C4-2B (cell line): ENCODE measurements at regions not wholly inside any gene's neighbourhood (a gene's known extent, or its start where the extent isn't known, plus 50 kb on each side); places are given as distances from the start of the nearest gene placed in this dataset.
"Not testable (repeated sequence)": the region's sequence is repeated elsewhere in the genome, so short reads cannot be mapped to it uniquely, and the experiment has no call there.

Source experiments
- H3K27ac ChIP-seq: fragments of 450-650 bp; 2 replicates; pipeline ENCODE4 v1.5.1; 2017
- ZFX ChIP-seq: fragments of 450-650 bp; IDR thresholded peaks from 2 replicates; pipeline ENCODE4 v1.6.1; 2017
- TF ChIP-seq, protein P1 (sequence below): fragments of 450-650 bp; conservative IDR thresholded peaks from 2 replicates; pipeline ENCODE4 v1.5.1; 2017; ENCODE audit warnings: mild to moderate bottlenecking

DNA sequence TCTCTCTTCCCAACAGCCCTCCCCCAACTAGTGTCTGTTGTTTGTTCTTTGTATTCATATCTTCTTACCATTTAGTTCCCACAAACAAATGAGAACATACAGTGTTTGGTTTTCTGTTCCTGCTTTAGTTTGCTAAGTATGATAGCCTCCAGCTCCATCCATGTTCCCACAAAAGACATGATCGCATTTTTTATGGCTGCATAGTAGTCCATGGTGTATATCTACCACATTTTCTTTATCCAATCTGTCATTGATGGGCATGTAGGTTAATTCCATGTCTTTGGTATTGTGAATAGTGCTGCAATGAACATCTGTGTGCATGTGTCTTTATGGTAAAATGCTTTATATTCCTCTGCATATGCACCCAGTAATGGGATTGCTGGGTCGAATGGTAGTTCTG, 283.9 kb upstream of the FGF13 start:
- no peak overlapping the region for H3K27ac ChIP-seq

DNA sequence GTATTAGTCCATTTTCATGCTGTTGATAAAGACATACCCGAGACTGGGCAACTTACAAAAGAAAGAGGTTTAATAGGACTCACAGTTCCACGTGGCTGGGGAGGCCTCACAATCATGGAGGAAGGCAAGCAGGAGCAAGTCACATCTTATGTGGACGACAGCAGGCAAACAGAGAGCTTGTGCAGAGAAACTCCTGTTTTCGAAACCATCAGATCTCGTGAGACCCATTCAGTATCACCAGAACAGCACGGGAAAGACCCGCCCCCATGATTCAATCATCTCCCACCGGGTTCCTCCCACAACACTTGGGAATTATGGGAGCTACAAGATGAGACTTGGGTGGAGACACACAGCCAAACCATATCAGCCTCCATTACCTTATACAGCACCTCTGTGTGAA, 278.9 kb upstream of the FGF13 start:
- not testable (repeated sequence) for H3K27ac ChIP-seq

More for the DNA sequence above, 283.9 kb upstream of the FGF13 start:
- no peak for TF ChIP-seq ZFX
- TF ChIP-seq, protein P1, sequence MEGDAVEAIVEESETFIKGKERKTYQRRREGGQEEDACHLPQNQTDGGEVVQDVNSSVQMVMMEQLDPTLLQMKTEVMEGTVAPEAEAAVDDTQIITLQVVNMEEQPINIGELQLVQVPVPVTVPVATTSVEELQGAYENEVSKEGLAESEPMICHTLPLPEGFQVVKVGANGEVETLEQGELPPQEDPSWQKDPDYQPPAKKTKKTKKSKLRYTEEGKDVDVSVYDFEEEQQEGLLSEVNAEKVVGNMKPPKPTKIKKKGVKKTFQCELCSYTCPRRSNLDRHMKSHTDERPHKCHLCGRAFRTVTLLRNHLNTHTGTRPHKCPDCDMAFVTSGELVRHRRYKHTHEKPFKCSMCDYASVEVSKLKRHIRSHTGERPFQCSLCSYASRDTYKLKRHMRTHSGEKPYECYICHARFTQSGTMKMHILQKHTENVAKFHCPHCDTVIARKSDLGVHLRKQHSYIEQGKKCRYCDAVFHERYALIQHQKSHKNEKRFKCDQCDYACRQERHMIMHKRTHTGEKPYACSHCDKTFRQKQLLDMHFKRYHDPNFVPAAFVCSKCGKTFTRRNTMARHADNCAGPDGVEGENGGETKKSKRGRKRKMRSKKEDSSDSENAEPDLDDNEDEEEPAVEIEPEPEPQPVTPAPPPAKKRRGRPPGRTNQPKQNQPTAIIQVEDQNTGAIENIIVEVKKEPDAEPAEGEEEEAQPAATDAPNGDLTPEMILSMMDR = no peak

DNA sequence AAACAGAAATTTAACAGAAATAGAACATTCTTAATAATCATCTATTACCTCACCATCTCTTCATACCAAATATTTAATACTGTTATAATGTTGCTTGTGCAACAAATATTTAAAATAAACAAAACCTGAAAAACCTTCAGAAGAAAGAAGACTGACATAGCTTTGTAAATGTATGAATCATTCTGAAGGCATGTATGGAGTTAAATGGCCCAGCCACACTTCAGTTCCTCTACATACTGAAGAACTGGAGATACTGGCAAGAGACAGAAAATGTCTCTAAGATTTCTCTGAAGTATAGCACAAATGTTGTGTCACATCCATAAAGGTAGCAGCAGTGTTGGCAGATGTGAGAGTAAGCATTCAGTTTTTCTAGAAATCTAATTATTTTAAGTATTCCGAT, 275.3 kb upstream of the FGF13 start:
- TF ChIP-seq ZFX = no peak
- TF ChIP-seq, protein P1 = no peak
- H3K27ac ChIP-seq = no peak overlapping the region

DNA sequence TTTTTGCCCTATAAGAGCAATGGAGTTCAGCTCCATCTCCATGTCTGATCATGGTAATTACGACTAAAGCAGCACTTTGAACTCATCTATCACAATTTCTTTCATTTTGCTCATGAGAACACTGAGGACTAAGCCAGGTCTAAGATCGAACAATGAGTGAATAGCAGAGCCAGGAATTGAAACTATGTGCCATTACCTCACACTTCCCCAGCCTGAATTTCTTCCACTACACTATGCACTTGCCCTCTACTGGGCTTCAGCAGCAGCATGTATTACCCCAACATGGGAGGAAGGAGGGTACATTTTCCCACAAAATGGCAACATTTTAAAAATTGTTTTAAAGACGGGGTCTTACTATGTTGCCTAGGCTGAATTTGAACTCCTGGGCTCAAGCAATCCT, 274.7 kb upstream of the FGF13 start:
- TF ChIP-seq ZFX = no peak
- TF ChIP-seq, protein P1 = no peak
- no peak overlapping the region for H3K27ac ChIP-seq

DNA sequence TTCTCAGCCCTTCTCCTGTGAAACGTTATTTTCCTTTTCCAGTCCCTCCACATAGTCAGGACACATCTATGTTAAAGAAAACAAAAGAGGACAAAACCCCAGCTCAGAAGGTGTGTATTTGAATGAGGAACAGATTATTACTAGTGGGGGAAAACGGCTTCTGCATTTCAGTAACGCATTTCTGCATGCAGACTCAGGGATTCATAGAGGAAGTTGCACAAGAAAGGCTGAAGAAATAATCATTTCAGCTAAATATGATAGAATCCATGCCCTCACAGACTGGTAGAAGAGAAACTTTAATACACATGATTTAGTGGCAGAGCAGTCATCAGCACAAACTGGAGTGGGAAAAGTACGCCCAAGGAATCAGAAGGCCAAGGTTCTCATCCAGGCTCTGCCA, 270.8 kb upstream of the FGF13 start:
- TF ChIP-seq, protein P1 = no peak
- no peak for TF ChIP-seq ZFX

DNA sequence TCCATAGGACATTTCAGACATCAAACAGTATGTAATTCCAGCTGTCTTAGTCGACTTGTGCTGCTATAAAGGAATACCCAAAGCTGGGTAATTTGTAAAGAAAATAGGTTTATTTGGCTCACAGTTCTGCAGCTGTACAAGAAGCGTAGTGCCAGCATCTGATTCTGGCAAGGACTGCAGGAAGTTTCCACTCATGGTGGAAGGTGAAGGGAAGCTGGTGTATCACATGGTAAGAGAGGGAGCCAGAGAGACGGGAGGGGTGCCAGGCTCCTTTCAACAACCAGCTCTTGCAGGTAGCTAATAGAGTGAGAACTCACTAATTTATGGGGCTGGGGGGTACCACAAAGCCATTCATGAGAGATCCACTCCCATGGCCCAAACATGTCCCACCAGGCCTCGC, 253.0 kb upstream of the FGF13 start:
- TF ChIP-seq ZFX = no peak
- TF ChIP-seq, protein P1 = no peak
- no peak overlapping the region for H3K27ac ChIP-seq

More for the DNA sequence above, 270.8 kb upstream of the FGF13 start:
- no peak overlapping the region for H3K27ac ChIP-seq

DNA sequence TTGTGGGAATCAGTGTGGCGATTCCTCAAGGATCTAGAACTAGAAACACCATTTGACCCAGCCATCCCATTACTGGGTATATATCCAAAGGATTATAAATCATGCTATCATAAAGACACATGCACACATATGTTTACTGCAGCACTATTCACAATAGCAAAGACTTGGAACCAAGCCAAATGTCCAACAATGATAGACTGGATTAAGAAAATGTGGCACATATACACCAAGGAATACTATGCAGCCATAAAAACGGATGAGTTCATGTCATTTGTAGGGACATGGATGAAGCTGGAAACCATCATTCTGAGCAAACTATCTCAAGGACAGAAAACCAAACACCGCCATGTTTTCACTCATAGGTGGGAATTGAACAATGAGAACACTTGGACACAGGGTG, 250.9 kb upstream of the FGF13 start:
- not testable (repeated sequence) for H3K27ac ChIP-seq

DNA sequence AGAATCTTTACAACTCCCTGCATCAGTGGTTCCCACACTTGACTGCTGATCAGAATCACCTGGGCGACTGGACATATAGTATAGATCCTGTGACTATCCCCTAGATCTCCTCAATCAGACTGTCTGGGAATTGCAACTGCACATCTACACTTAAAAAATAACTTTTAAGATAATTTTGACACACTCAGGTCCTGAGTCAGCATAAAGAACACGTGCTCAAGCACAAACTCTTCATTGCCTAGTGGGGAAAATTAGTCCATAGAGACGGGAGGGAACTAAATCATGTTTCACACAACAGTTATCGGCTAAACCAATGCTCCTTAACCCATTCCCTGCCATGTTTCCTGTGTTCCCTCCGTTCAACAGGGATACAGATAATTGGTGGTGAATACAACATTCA, 243.5 kb upstream of the FGF13 start:
- TF ChIP-seq, protein P1 = no peak
- TF ChIP-seq ZFX = no peak
- H3K27ac ChIP-seq = no peak overlapping the region

DNA sequence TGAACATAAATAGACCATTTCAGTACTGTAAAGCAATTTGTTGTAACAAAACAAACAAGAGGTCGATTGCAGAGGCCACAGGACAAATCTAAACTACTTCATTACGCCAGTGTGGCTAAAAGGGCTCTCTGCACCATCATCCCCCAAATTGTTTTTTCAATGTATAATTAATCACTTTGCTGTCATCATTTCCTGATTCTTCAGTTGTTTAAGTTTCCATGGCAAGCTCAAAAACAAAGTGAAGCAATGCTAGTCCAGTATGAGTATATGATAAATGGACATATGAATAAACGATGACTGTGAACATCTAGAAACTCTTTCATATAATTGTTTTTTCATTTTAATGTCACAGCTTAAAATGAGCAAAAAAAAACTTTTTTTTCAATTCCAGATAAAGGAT, 235.4 kb upstream of the FGF13 start:
- H3K27ac ChIP-seq = no peak overlapping the region
- no peak for TF ChIP-seq ZFX
- TF ChIP-seq, protein P1 = no peak
